Activated CD4-positive, alpha-beta T cell treated with anti-CD3 and anti-CD28 coated beads for 4 hours (primary cell): ENCODE measurements at regions not wholly inside any gene's neighbourhood (a gene's known extent, or its start where the extent isn't known, plus 50 kb on each side); places are given as distances from the start of the nearest gene placed in this dataset.

Experiments used
- DNase-seq, 2 donors: peaks; one replicate each; pipeline ENCODE4 v3.0.0-alpha.2; 2020

DNA sequence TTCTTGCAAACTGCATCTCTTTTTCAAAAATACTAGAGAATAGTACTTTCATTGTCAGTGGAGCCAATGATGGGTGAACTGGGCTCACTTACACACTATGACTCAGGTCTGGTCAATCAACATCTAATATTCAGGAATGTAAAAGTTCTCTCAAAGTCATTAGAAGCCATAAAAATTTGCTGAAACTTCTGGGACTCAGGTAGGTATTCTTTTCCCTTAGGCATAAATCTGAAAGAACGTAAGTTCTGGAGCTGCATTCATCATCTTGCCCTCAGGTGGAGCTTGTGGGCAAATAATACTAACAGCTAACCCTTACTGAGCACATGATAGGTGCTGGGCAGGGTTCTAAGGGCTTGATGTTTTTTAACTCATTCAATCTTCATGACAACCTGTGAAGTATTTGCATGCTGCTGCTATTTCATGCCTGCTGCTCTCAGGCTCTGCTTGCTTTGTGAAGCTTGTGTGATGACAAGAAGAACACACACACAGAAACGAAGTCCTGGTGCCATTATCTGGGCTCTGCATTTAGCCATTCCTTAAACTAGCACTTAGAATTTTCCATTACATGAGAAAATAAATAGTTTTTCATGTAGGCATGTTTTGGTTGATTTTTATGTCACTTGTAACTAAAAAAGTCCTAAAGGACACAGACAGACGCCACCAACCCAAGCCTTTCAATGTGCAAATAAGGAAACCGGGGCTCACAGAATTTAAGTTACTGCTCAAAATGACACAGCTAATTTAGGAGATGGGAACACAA is 394.2 kb upstream of the LYPLAL1 start:
- no peak for DNase-seq

DNA sequence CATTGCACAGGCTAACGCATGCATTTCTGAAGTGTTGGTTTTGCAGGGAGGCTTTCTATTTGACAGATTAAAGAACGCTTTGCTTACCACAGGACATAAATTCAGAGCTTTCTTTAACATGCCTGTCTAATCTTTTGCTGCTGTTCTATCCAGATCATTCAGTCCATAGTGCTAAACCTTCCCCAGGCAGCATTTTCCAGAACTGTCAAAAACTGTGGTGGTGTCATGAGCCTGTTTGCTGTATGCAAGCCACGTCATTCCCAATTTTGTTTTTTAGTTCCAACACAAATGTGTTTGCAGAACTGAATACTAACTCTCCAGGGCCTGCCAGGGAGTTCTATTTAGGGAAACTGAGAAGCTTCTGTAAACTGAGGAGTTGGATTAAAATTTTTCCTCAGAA is 390.5 kb upstream of the LYPLAL1 start:
- DNase-seq = no peak

DNA sequence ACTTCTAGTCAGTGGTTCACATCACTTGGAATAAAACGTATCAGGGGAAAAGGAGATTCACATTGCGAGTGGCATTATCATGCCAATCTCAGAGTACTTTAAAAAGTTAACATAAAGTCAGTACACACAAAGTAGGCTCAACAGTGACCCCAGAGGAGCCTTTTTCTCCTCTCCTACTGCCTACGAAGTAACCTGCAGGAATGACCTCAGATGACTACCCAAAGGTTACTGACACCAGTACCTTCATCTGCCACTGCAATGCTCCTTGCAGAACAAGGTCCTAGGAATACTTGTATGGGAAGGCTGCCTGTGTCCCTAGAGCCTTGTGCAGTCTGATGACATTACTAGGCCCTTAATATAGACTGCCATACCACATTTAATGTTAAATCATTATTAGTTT is 389.8 kb upstream of the LYPLAL1 start:
- no peak for DNase-seq

DNA sequence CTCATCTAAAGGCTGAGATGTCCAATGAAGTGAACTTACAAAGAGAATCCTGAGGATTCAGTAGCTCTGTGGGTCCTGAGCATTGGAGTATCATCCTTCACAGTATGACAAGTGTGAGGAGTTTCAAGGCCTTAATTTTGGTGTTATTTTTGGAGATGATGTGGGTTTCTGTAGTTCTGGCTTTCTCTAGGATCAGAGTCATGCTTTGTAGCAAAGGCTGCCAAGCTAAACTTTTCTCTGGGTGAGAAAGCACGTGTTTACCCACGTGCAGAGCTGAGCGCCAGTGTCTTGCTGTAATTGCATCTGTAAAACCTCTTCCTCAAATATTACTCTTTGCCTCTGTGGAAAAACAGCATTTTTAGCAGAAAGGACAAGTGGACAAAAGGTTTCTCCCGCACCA is 387.8 kb upstream of the LYPLAL1 start:
- DNase-seq = no peak

DNA sequence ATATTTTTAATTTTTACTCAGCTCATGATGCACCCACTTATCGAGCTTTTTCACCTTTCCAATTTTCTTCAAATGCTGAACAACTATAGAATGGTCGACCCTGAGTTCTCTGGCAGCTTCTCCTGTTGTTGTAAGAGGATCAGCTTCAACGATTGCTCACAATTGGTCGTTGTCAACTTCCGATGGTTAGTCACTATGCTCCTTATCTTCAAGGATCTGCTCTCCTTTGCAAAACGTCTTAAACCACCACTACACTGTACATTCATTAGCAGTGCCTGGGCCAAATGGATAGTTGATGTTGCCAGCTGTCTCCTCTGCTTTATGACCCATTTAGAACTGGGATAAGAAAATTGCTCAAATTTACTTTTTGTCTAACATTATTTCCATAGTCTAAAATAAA is 385.9 kb upstream of the LYPLAL1 start:
- DNase-seq = no peak

DNA sequence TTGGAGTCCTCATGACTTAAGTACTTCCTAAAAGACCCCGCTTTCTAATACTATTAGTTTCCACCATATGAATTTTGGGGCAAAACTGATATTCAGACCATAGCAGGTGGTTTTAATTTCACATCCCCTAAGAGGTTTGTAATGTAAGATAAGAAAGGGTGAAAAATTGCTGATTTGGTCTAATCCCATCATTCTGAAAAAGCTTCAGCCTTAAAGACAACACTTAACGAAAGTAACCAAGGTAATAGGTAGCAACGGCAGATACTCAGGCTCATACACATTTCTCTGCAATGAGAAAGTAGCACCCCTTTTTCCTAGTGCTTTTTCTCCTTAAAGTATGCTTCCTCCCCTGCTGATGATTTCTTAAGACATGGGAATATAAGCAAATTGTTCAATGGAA is 376.9 kb upstream of the LYPLAL1 start:
- DNase-seq = no peak

DNA sequence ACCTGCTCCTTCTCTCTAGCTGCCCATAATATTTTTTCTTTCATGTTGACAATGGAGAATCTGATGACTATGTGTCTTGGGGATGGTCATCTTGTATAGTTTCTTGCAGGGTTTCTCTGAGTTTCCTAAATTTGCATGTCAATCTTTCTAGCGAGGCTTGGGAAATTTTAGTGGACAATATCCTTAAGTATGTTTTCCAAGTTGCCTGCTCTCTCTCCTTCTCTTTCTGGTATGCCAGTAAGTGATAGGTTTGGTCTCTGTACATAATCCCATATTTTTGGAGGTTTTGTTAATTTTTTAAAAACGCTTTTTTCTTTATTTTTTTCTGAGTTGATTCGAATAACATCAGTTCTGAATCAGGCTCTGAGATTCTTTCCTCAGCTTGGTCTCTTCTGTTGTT is 370.9 kb upstream of the LYPLAL1 start:
- DNase-seq = no peak

DNA sequence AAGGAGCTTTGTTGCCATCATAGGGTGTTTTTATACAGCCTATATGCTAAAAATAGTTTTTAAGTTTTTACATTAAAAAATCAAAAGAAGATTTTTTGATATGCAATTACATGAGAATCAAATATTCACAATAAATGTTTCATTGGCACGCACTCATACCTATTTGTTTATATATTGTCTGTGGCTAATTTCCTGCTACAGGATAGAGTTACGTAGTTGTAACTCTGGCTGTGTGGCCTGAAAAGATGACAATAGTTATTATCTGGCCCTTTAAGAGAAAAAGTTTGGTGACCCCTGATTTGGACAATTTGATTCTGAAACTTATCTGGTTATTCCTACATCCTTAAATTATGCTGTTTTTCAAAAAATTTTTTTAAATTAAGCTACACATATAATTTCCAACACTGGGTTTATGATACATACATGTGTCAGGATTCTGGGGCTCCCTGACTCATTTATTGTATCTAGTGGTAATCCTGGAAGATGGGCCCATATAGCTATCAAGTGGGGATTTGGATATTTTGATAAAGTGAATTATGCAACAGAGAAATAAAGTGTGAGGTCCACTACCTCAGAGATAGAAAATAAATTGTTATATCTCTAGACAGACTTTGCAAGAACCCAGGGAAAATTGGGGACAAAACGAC is 370.2 kb upstream of the LYPLAL1 start:
- DNase-seq = no peak

DNA sequence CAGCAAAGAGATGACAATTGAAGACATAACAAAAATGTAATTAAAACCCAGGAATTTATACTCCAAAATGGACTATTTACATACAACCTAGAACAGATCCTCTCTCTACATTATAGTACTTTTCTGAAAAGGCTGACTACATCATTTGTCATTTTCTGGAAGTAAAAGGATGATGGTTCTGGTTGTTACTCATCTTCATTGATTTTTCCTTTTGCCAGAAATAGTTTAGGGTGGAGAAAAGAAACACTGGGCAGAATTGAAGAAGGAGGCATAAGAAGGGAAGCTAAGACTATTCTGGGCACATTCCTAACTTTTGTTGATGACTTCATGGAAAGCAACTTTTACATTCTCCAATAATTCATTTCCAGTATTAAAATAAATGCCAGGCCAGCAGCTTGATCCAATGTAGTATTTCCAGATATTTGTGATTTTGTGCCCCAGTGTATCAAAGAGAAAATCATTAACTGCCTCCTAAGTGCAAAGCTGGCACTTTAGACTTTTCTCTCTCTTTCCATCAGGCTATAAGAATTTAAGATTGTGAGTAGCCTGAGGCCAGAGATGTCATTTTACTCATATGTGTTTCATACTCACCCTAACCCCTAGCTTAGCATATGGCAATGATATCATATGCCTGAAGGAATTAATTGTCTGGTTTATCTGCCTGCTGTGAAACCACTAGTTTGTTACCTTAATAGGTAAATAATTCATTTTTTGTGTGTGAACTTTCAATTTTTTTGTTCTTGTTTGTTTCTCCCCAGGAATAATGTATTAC is 369.5 kb upstream of the LYPLAL1 start:
- no peak for DNase-seq

DNA sequence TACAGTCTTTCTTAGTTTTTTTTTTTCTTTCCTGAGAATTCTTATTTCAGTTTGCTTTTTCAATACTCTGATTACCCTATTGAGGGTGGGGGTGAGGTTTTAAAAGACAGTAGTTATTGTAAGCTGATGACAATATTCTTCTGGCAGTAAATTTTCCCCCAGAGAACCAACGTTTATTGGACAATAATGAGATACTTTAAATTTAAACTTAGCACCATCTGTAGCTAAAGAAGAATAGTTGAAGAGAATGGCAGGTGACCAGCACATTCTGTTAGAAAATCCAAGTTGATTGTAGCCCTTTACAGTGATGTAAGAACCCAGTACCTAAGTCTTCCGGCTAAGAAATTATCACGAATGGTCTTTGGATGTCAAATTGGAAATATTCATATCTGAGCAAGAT is 364.6 kb upstream of the LYPLAL1 start:
- no peak for DNase-seq

DNA sequence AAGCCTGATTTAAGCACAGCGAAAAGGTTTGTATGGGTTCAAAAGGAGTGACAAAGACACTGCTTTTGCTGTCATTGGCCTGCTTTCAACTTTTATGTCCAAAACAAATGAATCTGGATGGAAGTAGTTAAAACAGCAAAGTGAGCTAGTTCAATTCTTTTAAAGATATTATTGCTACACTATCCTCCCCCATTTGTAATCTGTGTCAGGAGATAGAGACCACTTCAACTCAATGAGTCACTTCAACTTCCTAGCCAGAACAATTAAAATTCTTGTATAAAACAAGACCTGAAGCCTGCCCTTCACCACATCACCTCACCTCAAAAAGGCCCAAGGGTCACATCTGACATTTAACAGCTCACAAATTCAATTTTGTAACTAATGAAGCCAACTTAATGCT is 364.1 kb upstream of the LYPLAL1 start:
- no peak for DNase-seq

DNA sequence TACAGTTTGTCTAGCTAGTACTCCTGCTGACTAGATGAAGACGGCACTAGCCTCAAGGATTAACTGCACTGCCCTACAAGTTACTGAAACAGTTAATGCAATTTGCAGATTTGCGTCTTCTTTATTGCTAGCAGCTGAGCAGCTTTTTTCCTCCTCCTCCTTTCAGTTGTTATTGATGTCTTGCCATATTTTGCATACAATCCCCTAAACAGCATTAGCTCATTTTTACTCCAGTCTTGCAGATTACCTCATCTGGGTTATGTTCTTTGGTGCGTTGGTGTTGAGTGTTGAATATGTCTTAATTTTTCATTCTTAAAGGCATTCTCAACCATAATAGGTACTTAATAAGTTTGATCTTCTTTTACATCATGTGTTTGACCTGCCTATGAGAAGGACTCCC is 363.4 kb upstream of the LYPLAL1 start:
- DNase-seq = no peak

DNA sequence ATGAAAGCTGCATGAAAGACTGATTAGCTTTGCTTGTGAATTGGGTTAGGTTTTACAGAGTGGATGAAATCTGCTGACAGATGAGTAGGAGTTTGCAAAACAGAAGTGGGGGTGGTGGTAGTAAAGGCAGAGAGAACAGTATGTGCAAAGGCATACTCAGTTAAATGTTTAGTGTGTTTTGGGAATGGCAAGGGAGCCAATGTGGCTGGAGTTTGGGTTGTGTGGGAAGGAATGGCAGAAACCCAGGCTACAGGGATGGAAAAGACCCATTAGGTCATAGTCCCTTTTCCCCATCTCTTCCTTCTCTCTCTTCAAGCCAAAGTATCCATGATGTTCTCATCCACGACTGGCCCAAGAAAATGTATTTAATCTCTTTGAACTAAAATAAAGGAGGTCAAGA is 362.2 kb upstream of the LYPLAL1 start:
- no peak for DNase-seq

DNA sequence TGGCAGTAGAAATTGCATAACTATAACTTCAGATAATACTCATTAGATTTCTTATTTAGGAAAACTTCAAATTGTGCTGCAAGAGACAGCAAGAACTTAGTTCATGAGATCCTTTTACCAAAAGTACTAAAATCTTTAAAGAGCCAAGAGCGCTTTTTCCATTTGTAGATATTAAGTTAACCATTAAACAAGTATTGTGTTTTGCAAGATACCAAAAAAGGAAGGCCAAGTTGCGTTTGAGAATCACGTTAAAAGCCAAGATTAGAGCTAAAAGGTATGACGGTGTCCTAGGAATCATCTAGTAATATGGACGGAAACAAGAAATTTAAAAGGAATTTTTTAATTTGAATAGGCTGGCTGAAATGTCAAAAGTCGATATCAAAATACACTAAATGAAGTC is 361.3 kb upstream of the LYPLAL1 start:
- DNase-seq = no peak

DNA sequence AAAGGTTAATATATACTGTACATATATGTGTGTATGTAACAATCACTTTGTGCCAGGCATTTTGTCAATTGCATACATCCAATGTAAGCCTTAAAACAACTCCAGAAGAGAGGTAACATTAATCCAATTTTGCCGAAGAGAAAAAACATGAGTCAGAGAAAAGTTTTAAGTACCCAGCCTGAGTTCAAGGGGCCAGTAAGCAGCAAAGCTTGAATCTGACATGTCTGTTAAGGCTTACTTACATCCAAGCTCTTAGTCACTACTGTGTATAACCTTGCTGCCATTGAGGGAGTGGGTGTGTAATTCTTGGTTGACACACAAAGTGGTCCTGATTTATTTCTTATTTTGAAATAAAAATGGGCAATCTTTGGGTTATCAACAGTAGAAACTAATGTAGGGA is 360.4 kb upstream of the LYPLAL1 start:
- DNase-seq = no peak

DNA sequence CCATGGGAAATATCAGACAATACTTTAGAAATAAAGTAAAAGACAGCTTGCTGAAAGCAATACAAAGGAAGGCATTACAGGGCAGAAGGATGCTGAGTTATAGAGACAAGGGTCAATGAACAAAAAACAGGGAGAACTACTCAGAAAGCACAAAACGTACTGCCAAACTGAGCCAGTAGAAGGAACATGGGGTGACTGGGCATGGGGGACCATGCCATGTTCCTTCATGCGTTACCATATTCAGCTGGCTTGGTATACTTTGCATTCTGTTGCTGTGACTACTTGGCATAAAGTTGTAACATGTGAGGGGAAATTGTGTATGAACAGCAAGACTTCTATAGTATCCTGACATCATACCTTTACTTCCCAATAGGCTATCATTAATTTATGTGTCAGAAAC is 358.6 kb upstream of the LYPLAL1 start:
- DNase-seq = no peak

DNA sequence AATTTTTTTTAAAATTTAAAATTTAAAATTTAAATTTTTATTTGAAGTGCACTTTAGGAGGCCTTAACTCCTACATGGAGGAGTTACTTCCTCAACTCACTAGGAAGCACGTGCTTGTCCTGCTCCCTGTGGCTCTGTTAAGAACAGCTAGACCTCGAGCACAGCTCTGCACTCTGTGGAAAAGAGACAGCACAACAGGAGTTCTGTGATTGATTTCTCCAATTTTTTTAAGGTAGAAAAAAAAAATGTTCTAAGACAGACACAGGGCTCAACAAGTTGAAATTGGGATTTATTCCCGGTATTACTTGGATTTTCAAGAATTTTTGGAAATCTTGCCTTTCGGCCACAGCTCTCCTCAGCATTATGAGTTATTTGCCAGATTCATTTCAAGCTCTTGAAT is 356.6 kb upstream of the LYPLAL1 start:
- no peak for DNase-seq

DNA sequence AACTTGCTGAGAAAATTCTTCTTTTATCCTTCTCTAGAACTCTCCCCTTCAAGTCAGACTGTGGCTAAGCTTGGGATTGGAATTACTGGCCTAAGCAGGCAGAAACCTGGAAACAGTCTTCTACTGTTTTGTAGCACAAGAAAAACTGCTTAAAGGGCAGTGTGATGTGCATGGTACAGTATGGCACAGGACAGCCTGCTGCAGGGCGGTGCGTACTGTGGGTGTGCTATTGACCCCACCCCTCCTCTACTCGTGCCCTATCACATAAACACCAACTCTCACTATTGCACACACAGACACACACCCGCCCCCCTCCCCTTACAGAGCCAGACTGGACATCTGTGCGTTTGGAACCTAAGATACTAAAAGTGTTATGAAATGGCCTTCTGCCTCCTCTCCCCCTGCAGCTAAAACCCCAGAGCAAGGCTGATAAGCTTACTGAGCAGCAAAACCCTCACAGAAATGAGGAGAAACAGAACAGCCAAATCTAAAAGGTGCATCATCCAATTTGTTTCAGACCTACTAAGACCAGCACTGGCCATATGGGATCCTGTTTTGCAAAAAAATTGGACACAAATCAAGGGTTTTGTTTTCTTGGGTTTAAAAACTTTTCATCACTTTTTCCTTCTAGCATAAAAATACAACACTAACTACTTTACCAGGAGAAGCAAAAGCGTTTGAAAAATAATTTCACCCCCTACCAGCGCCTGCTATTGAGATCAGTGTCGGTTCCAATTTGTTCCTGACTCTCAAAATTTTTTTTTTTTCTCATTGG is 355.8 kb upstream of the LYPLAL1 start:
- no peak for DNase-seq

DNA sequence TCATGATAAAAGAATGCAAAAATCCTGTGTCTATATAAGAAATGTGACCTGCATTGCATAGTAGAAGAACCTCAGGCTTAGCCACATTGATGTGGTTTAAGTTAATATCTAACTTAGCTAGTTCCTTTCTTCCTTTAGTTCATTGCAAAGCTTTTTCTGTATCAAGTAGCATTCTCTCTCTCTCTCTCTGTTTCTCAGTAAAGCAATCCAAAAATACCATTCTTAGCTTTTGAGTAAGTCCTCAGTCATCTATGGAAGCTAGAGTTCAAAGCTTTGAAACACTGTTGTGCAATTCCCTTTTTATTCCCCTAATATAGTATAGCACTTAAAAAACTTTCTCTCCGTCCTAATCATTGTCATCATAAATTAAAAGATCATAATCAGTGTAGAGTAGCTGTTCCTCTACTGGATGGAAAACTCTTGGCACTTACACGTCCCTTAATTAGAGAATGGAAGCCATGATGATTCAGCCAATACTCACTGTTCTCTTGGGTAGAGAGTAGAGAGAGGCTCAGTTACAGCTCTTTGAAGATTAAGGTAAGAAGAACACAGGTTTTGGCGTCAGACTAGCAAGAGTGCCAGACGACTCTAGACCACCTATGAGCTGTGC is 350.3 kb upstream of the LYPLAL1 start:
- no peak for DNase-seq

DNA sequence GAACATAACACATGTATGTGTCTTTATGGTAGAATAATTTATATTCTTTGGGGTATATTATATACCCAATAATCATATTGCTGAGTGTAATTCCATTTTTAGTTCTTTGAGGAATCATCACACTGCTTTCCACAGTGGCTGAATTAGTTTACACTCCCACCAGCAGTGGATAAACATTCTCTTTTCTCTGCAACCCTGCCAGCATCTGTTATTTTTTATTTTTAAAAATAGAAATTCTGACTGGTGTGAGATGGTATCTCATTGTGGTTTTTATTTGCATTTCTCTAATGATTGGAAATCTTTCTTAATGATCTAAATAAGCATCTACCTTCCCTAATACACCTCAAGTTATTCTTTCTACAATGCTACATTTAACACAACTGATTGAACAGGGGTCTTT is 346.2 kb upstream of the LYPLAL1 start:
- no peak for DNase-seq

DNA sequence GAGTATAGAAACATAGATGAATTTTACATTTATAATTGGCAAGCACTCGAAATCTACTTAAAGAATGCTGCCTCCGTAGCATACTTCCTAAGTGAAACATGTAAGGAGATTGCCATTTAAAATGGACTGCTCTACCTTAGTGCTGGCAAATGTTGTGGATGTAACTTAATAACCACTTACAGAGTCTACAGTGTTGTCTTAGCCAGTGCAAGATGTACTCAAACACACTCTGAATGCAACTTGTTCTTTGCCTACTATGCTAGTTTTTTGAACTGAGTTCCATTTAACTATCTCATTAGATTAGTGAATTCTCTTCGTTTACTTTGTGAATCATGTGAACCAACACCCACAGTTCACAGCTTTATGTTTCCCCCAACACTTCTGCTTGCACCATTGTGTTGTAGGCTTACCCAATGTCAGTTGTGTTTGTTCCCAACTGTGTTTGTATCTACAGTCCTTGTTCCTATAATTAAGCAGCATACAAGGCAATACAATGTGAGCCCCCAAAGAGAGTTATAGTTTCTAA is 345.5 kb upstream of the LYPLAL1 start:
- DNase-seq = no peak

DNA sequence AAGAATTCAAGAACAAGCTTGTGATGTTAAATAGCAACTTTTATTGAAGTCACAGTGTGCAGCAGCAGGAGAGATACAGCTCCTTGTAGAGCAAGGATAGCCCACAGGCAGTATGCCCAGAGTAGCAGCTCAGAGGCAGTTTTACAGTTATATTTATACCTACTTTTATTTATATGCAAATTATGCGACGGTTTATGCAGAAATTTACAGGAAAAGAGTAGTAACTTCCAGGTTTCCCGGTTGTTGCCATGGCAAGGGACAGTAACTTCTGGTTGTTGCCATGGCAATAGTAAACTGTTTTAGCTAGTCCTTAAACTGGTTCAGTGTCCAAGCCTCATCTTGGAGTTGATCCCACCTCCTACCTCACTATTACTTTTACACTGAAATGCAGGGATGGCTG is 344.6 kb upstream of the LYPLAL1 start:
- DNase-seq = no peak

DNA sequence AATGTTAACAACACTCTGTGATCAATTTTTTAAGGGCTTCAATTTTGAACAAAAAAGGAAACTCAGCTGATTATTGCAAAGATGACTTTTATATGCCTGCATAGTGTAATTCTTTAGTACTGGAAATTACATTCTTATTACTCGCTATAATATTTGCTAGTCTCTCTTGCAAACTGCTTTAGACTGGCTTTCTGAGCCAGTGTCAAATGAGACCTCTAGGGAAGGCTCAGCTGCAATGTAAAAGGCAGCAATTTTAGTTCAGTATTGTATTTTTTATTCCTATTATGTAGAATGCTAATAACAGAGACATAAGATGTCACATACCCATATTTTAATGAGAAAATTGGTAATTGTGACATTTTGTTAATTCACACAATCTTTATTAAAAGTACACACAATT is 338.1 kb upstream of the LYPLAL1 start:
- DNase-seq = no peak
